ENCODE measurements at regions not wholly inside any gene's neighbourhood (a gene's known extent, or its start where the extent isn't known, plus 50 kb on each side); places are given as distances from the start of the nearest gene placed in this dataset.

- no peaks in the 10 kb centered on the region for H3K36me3 ChIP-seq (ENCODE audit: control insufficient read depth in 4 of 4, insufficient read depth in 3 of 4, low read depth in 1 of 4, low read length in 3 of 4)
- H3K9ac ChIP-seq (ENCODE audit: low read depth in 1 of 2, low read length in 2 of 2): no peak overlapping the region
- TF ChIP-seq NR2F2 (IDR thresholded peaks at IDR 0.05) (no peak), YY1 (IDR thresholded peaks at IDR 0.05) (no peak), CTCF (IDR thresholded peaks at IDR 0.05; ENCODE audit: low read depth, low read length, missing input control) (no peak), JUND (IDR thresholded peaks at IDR 0.05) (no peak), GABPA (IDR thresholded peaks at IDR 0.05 in 1 of 2, conservative IDR thresholded peaks at IDR 0.05 in 1 of 2) (no peak)
- no peak for DNase-seq (ENCODE audit: low spot score)
- no peaks in the 10 kb centered on the region for H3K4me1 ChIP-seq (ENCODE audit: control insufficient read depth in 4 of 4, insufficient read depth in 4 of 4, low read length in 3 of 4)
- H3K9me3 ChIP-seq (ENCODE audit: control insufficient read depth in 4 of 4, low read length in 3 of 4): no peaks in the 10 kb centered on the region
- peaks cover 0 to under 1% (median 0%) of the 10 kb centered on the region in 4 donors for H3K27me3 ChIP-seq (ENCODE audit: control insufficient read depth in 4 of 4, insufficient read depth in 4 of 4, low read length in 3 of 4)
- no peak overlapping the region for H3K27ac ChIP-seq (ENCODE audit: low read depth in 1 of 2, low read length in 2 of 2)
- no peak overlapping the region for H3K4me3 ChIP-seq (ENCODE audit: low read depth in 1 of 3, low read length in 3 of 3)
- WGBS: 81% methylated on average over 3 of the region's 3 CpGs
Observed at GRCh38 chr2:118658596-118659198, 188.8 kb downstream of the EN1 start.

GRCh38 chr2:118657466-118657865 lies 190.0 kb downstream of the EN1 start:
- Histone ChIP-seq H3K9ac (ENCODE audit: low read depth in 1 of 2, low read length in 2 of 2) (no peak overlapping the region), H3K27me3 (ENCODE audit: control insufficient read depth in 4 of 4, insufficient read depth in 4 of 4, low read length in 3 of 4) (no peaks in the 10 kb centered on the region), H3K27ac (ENCODE audit: low read depth in 1 of 2, low read length in 2 of 2) (no peak overlapping the region), H3K4me3 (ENCODE audit: low read depth in 1 of 3, low read length in 3 of 3) (no peak overlapping the region), H3K4me1 (ENCODE audit: control insufficient read depth in 4 of 4, insufficient read depth in 4 of 4, low read length in 3 of 4) (no peaks in the 10 kb centered on the region), H3K9me3 (ENCODE audit: control insufficient read depth in 4 of 4, low read length in 3 of 4) (no peaks in the 10 kb centered on the region), H3K36me3 (ENCODE audit: control insufficient read depth in 4 of 4, insufficient read depth in 3 of 4, low read depth in 1 of 4, low read length in 3 of 4) (no peaks in the 10 kb centered on the region)
- WGBS: 87% methylated on average over 2 of the region's 2 CpGs
- no peak for DNase-seq (ENCODE audit: low spot score)
- TF ChIP-seq RAD21 (IDR thresholded peaks at IDR 0.05) (no peak), ZBTB33 (IDR thresholded peaks at IDR 0.05) (no peak)

- H3K27ac ChIP-seq (ENCODE audit: low read depth in 1 of 2, low read length in 2 of 2): no peak overlapping the region
- H3K36me3 ChIP-seq (ENCODE audit: control insufficient read depth in 4 of 4, insufficient read depth in 3 of 4, low read depth in 1 of 4, low read length in 3 of 4): no peaks in the 10 kb centered on the region
- H3K27me3 ChIP-seq (ENCODE audit: control insufficient read depth in 4 of 4, insufficient read depth in 4 of 4, low read length in 3 of 4): no peaks in the 10 kb centered on the region
- no peak for DNase-seq (ENCODE audit: low spot score)
- H3K4me1 ChIP-seq (ENCODE audit: control insufficient read depth in 4 of 4, insufficient read depth in 4 of 4, low read length in 3 of 4): no peaks in the 10 kb centered on the region
- WGBS: 62% methylated on average over 1 of the region's 1 CpG
- no peak overlapping the region for H3K4me3 ChIP-seq (ENCODE audit: low read depth in 1 of 3, low read length in 3 of 3)
- TF ChIP-seq SP1 (IDR thresholded peaks at IDR 0.05) (no peak), MAX (IDR thresholded peaks at IDR 0.05) (no peak), CTCF (IDR thresholded peaks at IDR 0.05; ENCODE audit: low read depth, low read length, missing input control) (no peak), JUND (IDR thresholded peaks at IDR 0.05) (no peak), YY1 (IDR thresholded peaks at IDR 0.05) (no peak), GABPA (IDR thresholded peaks at IDR 0.05 in 1 of 2, conservative IDR thresholded peaks at IDR 0.05 in 1 of 2) (no peak), HNF4A (conservative IDR thresholded peaks at IDR 0.05) (no peak), FOXA1 (IDR thresholded peaks at IDR 0.05) (no peak), RXRA (IDR thresholded peaks at IDR 0.05) (no peak), TAF1 (conservative IDR thresholded peaks at IDR 0.05) (no peak), REST (IDR thresholded peaks at IDR 0.05) (no peak)
- no peak overlapping the region for H3K9ac ChIP-seq (ENCODE audit: low read depth in 1 of 2, low read length in 2 of 2)
- peaks cover 0 to 4% (median 0%) of the 10 kb centered on the region in 4 donors for H3K9me3 ChIP-seq (ENCODE audit: control insufficient read depth in 4 of 4, low read length in 3 of 4)
Observed at GRCh38 chr2:118654945-118655344, 192.5 kb downstream of the EN1 start.

All from liver (tissue), 8 donors.